HAP-1 (cell line): ENCODE measurements at regions not wholly inside any gene's neighbourhood (a gene's known extent, or its start where the extent isn't known, plus 50 kb on each side); places are given as distances from the start of the nearest gene placed in this dataset.

Experiments used
- DNase-seq, 2 experiments: peaks; one replicate each; pipeline ENCODE4 v3.0.0-alpha.2; 2016 to 2020; ENCODE audit warnings: low spot score in 2 of 2
- H3K27me3 ChIP-seq: fragments of 250-450 bp; sonication (Bioruptor Pico); 2 replicates; pipeline ENCODE4 v1.5.1; 2020; ENCODE audit warnings: low read depth, mild to moderate bottlenecking, moderate library complexity
- H3K36me3 ChIP-seq: fragments of 250-450 bp; sonication (Bioruptor Pico); replicated peaks from 2 replicates; pipeline ENCODE4 v1.5.1; 2020; ENCODE audit warnings: mild to moderate bottlenecking
- H3K4me1 ChIP-seq: fragments of 250-450 bp; sonication (Bioruptor Pico); 2 replicates; pipeline ENCODE4 v1.5.1; 2020; ENCODE audit warnings: mild to moderate bottlenecking
- H3K4me3 ChIP-seq: fragments of 250-450 bp; sonication (Bioruptor Pico); 2 replicates; pipeline ENCODE4 v1.5.1; 2020; ENCODE audit warnings: mild to moderate bottlenecking, moderate library complexity
- H3K9me3 ChIP-seq: fragments of 250-450 bp; sonication (Bioruptor Pico); 2 replicates; pipeline ENCODE4 v1.5.1; 2020; ENCODE audit warnings: mild to moderate bottlenecking, moderate library complexity
- in situ Hi-C: fragments of 300-500 bp; cut with MboI; formaldehyde crosslinking; loops from 3 replicates; pipeline ENCODE4 v1.14.3; 2020; ENCODE audit warnings: low sequenced_read_pairs, inconsistent platforms, mixed read lengths

DNA sequence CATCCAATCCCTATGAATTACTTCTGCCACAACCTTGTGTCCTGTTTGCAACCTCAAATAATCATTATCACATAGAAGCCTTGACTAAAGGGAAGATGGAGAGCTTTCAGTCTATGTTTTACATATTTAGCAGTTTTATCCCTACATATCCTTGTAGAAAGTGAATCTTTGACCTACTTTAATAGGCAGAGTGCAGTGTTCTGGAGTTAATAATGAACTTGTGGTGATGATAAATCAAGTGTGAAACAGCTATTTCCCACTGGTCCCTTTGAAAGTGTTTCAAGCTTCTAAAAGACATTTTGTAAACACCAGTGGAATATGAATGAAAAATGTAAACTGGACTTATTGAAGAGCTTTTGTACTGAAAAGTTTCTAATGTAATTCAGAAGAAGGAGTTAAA, 406.7 kb downstream of the GABRG2 start:
- in situ Hi-C loops = no loop called here

DNA sequence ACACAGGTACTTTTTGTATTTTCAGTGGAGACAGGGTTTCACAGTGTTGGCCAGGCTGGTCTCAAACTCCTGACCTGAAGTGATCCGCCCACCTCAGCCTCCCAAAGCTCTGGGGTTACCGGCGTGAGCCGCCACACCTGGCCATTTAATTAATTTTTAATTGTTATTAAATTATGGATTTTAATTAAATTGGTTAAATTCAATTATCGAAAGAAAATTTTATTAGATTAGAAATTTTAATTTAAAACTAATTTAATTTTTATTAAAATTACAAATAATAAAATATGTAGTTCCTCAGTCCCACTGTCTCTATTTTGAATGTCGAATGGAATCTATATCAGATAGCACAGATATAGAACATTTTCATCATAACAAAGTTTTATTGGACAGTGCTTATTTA, 416.5 kb downstream of the GABRG2 start:
- in situ Hi-C loops = no loop called here
- Histone ChIP-seq H3K27me3 (no peaks in the 10 kb centered on the region), H3K36me3 (no peaks in the 10 kb centered on the region), H3K9me3 (no peaks in the 10 kb centered on the region), H3K4me1 (no peaks in the 10 kb centered on the region), H3K4me3 (no peak overlapping the region)
- DNase-seq = no peak

More for the DNA sequence above, 406.7 kb downstream of the GABRG2 start:
- no peak for DNase-seq
- no peaks in the 10 kb centered on the region for H3K4me1 ChIP-seq
- no peaks in the 10 kb centered on the region for H3K9me3 ChIP-seq
- no peaks in the 10 kb centered on the region for H3K36me3 ChIP-seq
- H3K27me3 ChIP-seq = no peaks in the 10 kb centered on the region
- H3K4me3 ChIP-seq = no peak overlapping the region

DNA sequence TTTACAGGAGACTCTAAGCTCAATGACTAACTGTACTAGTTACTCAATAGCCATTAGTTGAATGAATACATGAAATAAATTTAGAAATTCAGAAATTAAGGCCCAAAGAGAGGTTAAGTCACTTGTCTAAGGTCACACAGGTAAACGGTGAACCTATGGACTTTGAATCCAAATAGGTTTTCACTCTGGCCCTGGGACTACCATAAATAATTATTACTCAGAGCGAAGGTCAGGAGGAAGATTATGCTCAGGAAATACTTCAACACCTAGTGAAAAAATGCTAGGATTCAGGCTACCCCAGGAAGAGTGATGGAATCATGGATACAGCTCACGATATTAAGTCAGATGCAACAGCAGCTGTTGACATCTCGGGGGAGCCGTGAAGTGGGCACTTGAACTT, 417.4 kb downstream of the GABRG2 start:
- H3K4me1 ChIP-seq = no peaks in the 10 kb centered on the region
- H3K36me3 ChIP-seq = no peaks in the 10 kb centered on the region
- H3K27me3 ChIP-seq = no peaks in the 10 kb centered on the region
- no peak for DNase-seq
- in situ Hi-C loops = no loop called here
- no peak overlapping the region for H3K4me3 ChIP-seq
- no peaks in the 10 kb centered on the region for H3K9me3 ChIP-seq

DNA sequence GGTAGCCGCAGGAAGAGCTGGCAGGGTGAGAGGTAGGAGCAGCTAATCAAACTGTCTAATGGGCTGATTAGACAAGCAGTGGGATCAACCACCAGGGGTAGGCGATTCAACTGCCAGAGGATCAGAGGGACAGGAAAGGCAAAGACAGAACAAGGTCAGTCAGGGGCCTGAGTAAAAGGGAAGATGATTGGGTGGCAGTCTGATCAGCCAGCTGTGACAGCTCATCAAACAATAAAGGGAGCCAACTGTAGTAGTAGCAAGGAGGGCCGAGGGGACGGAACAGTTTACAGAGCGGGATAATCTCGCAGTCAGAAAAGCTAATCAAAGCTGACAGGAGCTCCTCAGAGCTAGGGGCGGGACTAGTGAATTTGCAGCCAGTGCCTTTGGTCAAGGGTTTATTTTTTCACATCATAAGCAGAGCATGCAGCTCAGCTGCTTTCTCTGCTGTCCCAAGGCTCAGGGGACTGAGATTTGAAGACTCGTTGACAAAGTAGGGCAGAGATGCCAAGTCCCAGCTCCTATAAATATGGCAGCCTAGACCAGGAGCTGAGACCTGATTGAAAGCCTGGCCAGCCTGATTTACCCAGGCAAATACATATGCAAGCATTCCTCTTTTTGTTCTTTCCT, 418.2 kb downstream of the GABRG2 start:
- no peaks in the 10 kb centered on the region for H3K9me3 ChIP-seq
- no peak for DNase-seq
- H3K36me3 ChIP-seq = no peaks in the 10 kb centered on the region
- no peaks in the 10 kb centered on the region for H3K4me1 ChIP-seq
- no peak overlapping the region for H3K4me3 ChIP-seq
- in situ Hi-C loops = no loop called here
- H3K27me3 ChIP-seq = no peaks in the 10 kb centered on the region

DNA sequence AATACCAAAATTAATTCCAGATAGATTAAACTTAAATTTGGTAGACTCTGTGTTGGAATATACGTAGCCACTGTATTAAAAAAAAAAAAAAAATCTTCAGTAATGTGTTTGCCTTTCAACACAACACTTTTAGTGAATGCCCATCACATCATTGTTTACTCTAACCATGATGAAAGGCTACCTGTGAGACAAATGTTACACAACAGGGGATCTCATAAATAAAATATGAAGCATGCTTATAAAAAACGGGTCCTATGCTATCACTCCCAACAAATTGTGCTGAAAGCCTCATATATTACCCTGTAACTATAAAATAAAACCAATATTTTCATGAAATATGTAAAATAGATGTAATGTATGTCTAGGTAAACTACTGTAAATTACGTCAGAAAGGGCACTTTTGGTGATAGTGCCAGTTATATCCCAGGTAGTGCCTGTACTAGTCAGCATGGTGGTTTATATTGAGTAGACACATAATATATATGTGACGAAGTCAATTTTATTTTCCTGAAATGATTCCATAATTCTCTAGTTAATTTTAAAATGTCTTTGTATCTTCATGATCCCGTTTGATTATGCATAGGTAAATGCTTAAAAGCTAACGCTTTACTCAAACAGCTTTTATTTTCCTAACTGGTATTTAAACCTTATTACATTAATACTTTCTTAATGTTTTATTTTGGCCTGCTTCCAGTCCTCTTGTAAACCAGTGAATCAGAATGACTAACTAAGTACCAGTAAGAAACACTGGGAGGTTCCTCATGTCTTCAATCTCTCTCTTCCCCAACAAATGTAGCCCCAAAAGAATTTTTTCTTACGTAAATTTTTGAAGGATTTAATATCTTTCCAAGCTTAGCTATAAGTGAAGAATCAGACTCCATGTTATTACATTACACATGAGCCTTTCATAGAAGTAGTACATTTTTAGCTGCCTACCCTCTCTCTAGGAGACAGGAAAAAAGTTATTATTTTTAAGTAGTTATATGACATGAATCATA, 420.3 kb downstream of the GABRG2 start:
- Histone ChIP-seq H3K9me3 (no peaks in the 10 kb centered on the region), H3K4me3 (no peak overlapping the region), H3K36me3 (no peaks in the 10 kb centered on the region), H3K4me1 (no peaks in the 10 kb centered on the region), H3K27me3 (no peaks in the 10 kb centered on the region)
- in situ Hi-C loops = no loop called here
- no peak for DNase-seq

DNA sequence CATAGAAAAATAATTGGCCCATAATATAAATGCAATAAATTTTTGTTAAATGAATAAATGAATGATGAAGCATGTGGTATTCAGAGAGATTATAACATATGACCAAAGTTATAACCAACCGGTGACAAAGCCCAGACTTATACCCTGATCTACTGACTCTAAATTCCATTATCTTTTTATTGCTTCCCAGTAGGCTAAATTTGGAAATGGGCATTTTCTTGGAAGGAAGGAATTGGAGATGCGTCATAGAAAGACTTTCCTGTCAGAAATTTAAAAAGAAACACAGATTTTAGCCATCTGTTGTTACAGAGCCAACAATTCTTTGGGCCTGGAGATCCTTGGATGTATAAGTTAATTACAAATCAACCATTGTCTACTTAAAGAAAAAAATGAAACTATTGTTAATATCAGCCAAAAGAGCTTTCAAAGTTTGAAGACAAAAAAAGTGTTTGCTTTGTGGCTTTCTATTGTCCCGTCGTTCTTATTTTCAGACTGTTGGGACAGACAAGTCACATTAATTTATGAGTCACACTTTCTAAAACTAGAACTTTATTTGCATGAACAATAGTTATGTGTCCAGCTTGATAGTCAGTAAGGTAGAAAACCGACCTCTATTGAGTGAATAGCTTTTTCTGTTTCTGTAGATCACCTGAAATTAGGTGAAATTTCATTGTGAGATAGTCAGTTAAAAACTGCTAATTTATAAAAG, 428.7 kb downstream of the GABRG2 start:
- in situ Hi-C loops = no loop called here
- H3K9me3 ChIP-seq = no peaks in the 10 kb centered on the region
- no peaks in the 10 kb centered on the region for H3K27me3 ChIP-seq
- no peaks in the 10 kb centered on the region for H3K4me1 ChIP-seq
- no peak for DNase-seq
- H3K4me3 ChIP-seq = no peak overlapping the region
- H3K36me3 ChIP-seq = no peaks in the 10 kb centered on the region

DNA sequence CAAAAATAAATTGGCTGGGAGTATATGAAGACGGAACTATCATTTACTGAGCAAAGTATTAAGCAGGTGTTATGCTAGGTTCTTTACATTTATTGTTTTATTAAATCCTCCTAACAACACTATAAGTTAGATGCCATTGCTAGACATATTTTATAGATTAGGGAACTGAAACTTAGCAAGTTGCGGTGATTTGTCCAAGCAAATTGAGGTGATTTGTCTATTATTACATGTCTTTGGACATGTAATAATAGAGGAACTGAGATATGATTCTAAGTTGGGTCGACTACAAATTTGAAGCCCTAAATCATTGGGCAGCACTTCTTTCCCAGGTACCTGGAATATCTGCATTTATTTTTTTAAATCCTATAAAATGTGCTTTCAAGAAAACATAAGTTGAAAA, 429.9 kb downstream of the GABRG2 start:
- Histone ChIP-seq H3K9me3 (no peaks in the 10 kb centered on the region), H3K36me3 (no peaks in the 10 kb centered on the region), H3K4me3 (no peak overlapping the region), H3K27me3 (no peaks in the 10 kb centered on the region), H3K4me1 (no peaks in the 10 kb centered on the region)
- DNase-seq = no peak
- in situ Hi-C loops = no loop called here

DNA sequence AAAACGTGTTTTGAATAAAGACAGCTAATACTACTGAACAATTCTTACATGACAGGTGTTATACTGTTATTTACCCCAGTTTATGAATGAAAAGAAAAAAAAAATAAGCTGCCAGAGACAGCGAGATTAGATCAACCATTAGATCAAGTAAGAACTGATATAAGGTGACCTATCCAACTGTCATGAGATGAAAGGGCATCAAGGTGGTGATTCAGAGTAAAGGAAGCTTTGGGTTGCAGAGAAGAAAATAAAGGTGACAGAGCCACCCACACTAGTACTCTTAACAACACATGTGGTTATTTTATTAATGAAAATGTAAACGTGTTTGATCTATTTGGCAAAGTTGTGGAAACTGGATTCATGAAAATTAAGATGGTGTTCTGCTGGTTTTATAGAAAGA, 435.2 kb downstream of the GABRG2 start:
- Histone ChIP-seq H3K4me3 (no peak overlapping the region), H3K27me3 (no peaks in the 10 kb centered on the region), H3K4me1 (no peaks in the 10 kb centered on the region), H3K9me3 (no peaks in the 10 kb centered on the region), H3K36me3 (no peaks in the 10 kb centered on the region)
- no peak for DNase-seq
- in situ Hi-C loops = no loop called here

DNA sequence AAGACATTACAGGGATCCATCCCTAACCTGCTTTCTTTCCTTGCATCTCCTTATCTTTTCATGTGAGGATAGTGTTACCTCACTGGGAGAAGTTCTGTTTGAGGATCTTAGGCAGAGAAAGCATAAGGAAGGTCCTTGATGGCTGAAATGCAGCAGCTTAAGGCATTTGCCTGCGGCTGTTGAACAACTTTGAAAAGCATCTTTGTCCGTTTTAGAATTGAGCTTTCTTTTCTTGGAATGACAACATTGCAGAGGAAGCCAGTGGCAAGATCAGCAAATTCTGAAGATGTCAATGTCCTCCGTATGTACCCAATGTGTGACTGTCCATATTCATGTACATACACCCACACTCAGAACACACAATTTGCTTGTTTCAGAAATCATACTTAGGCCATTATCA, 436.2 kb downstream of the GABRG2 start:
- H3K4me3 ChIP-seq = no peak overlapping the region
- DNase-seq = no peak
- in situ Hi-C loops = no loop called here
- H3K27me3 ChIP-seq = no peaks in the 10 kb centered on the region
- H3K9me3 ChIP-seq = no peaks in the 10 kb centered on the region
- H3K36me3 ChIP-seq = no peaks in the 10 kb centered on the region
- no peaks in the 10 kb centered on the region for H3K4me1 ChIP-seq

DNA sequence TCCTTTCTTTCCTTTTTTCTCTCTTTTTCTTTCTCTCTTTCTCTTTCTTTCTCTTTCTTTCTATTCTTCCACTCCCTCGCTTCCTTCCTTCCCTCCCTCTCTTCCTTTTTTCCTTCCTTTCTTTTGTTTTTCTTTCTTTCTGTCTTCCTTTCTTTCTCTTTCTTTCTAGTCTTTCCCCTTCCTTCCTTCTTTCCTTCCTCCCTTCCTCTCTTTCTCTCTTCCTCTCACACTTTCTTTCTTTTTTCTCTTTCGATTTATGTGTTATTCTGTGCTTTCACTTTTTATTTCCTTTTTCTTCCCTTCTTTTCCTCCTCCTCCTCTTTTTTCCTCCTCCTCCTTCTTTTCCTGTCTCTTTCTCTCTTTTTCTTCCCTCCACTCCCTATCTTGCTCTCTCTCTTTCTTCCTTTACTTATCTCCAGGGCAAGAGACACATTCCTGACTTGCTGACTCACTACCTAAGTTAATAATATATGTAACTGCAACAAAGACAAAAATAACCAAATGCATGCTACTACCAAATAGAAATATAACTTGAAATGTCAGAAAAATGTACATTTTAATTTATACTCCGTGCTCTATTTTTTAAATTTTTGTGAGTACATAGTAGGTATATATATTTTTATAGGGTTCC, 445.5 kb downstream of the GABRG2 start:
- in situ Hi-C loops = no loop called here
- no peak for DNase-seq
- Histone ChIP-seq H3K4me1 (no peaks in the 10 kb centered on the region), H3K36me3 (no peaks in the 10 kb centered on the region), H3K4me3 (no peak overlapping the region), H3K9me3 (no peaks in the 10 kb centered on the region), H3K27me3 (no peaks in the 10 kb centered on the region)

DNA sequence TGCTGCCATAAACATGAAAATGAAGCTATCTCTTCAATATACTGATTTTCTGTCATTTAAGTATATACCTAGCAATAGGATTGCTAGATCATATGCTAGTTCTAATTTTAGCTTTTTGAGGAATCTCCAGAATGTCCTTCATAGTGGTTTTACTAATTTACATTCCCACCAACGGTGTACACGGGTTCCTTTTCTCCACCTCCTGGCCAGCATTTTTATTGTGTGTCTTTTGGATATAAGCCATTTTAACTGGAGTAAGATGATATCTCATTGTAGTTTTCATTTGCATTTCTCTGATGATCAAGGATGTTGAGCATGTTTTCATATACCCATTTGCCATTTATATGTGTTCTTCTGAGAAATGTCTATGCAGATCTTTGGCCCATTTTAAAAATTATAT, 446.5 kb downstream of the GABRG2 start:
- Histone ChIP-seq H3K9me3 (no peaks in the 10 kb centered on the region), H3K27me3 (no peaks in the 10 kb centered on the region), H3K36me3 (no peaks in the 10 kb centered on the region), H3K4me3 (no peak overlapping the region), H3K4me1 (no peaks in the 10 kb centered on the region)
- in situ Hi-C loops = no loop called here
- DNase-seq = no peak

DNA sequence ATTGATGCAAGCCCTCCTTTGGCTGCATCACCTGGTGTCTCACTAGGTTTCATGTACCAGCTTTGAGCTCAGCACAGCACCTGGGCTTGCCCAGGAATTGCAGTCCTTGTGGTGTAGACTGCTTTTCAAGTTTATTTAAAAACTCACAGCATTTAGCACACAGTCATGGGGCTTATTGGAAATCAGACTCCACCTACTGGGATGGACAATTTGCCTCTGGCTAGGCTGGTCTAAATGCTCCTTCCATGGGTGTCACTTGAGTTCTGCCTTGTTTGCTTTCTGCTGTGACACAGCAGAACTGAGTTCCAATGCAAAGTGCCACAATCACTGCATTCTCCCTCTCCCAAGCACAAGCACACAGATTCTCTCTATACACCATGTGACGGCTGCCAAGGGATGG, 453.3 kb downstream of the GABRG2 start:
- no peak for DNase-seq
- no peaks in the 10 kb centered on the region for H3K36me3 ChIP-seq
- in situ Hi-C loops = no loop called here
- no peaks in the 10 kb centered on the region for H3K9me3 ChIP-seq
- no peaks in the 10 kb centered on the region for H3K27me3 ChIP-seq
- H3K4me1 ChIP-seq = no peaks in the 10 kb centered on the region
- H3K4me3 ChIP-seq = no peak overlapping the region

DNA sequence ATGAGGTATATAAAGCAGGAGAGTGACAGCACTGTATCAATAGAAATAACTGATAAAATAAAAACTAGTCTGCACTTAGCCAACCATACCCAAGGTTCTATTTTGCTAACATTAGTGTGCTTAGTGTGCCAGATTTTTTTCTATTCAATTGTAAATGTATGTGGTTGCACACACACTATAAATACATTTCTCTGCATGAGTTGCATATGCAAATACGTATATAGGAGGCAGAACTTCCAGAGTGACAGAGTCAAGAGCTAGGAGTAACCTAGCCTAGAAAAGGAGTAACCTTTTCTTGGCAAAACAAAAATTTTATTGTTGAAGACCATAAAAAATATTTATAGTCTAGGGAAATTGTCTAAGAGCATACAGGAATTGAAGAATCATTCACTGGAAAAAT, 461.6 kb downstream of the GABRG2 start:
- H3K4me3 ChIP-seq = no peak overlapping the region
- no peaks in the 10 kb centered on the region for H3K27me3 ChIP-seq
- H3K4me1 ChIP-seq = no peaks in the 10 kb centered on the region
- no peaks in the 10 kb centered on the region for H3K9me3 ChIP-seq
- no peaks in the 10 kb centered on the region for H3K36me3 ChIP-seq
- no peak for DNase-seq
- in situ Hi-C loops = no loop called here

DNA sequence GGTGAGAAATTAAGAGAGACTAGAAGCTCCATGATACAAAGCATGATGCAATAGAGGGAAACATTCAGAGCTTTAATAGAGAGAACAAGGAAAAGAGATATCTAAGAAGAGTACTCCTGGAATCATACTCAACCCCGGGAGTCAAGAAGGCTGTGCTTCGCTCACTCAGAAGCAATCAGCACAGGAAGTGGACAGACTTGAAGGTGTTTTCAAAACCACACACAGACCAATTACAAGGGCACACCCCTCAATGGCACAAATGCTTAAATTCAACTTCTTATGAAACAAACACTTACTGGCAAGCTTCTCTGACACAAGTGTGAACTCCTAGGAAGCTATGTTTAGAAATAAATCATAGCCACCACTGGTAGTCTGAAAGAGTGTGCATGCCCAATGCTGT, 462.3 kb downstream of the GABRG2 start:
- no peak overlapping the region for H3K4me3 ChIP-seq
- in situ Hi-C loops = no loop called here

More for the DNA sequence above, 462.3 kb downstream of the GABRG2 start:
- Histone ChIP-seq H3K27me3 (no peaks in the 10 kb centered on the region), H3K9me3 (no peaks in the 10 kb centered on the region), H3K36me3 (no peaks in the 10 kb centered on the region), H3K4me1 (no peaks in the 10 kb centered on the region)
- no peak for DNase-seq
